Lung (tissue), 11 donors: ENCODE measurements at regions not wholly inside any gene's neighbourhood (a gene's known extent, or its start where the extent isn't known, plus 50 kb on each side); places are given as distances from the start of the nearest gene placed in this dataset.

Source experiments
- ATAC-seq: fragments of 200-7000 bp; cut with Tn5 transposase; one replicate; pipeline ENCODE4 v1.9.1; 2020; ENCODE audit warnings: moderate number of reproducible peaks; ENCODE audit not compliant: insufficient read depth, low FRiP score
- DNase-seq, 3 donors: peaks; one replicate each; pipeline ENCODE4 v3.0.0-alpha.2; 2013 to 2017
- H3K27ac ChIP-seq, 2 donors: one replicate each; pipeline ENCODE4 v1.5.1; 2013; ENCODE audit warnings: mild to moderate bottlenecking in 2 of 2, moderate library complexity in 2 of 2, control low read depth in 1 of 2, inconsistent platforms in 1 of 2, low read depth in 1 of 2, low read length in 1 of 2
- H3K27me3 ChIP-seq, 3 donors: one replicate each; pipeline ENCODE4 v1.5.1; 2013; ENCODE audit warnings: low read length in 2 of 3; ENCODE audit not compliant: control insufficient read depth in 3 of 3, insufficient read depth in 3 of 3
- H3K36me3 ChIP-seq, 4 donors: one replicate each; pipeline ENCODE4 v1.5.1; 2013; ENCODE audit warnings: low read length in 4 of 4, mild to moderate bottlenecking in 1 of 4, moderate library complexity in 1 of 4; ENCODE audit not compliant: control insufficient read depth in 4 of 4, insufficient read depth in 4 of 4
- H3K4me1 ChIP-seq, 5 donors: one replicate each; pipeline ENCODE4 v1.5.1; 2013; ENCODE audit warnings: low read length in 5 of 5, mild to moderate bottlenecking in 2 of 5, moderate library complexity in 1 of 5; ENCODE audit not compliant: control insufficient read depth in 5 of 5, insufficient read depth in 5 of 5
- H3K4me3 ChIP-seq: one replicate; pipeline ENCODE4 v1.5.1; 2013; ENCODE audit warnings: mild to moderate bottlenecking, control low read depth, moderate library complexity
- H3K9ac ChIP-seq, 2 donors: one replicate each; pipeline ENCODE4 v1.5.1; 2013; ENCODE audit warnings: low read length in 2 of 2, control low read depth in 1 of 2; ENCODE audit not compliant: insufficient read depth in 1 of 2
- H3K9me3 ChIP-seq, 4 donors: one replicate each; pipeline ENCODE4 v1.5.1; 2013; ENCODE audit warnings: low read length in 3 of 4, mild to moderate bottlenecking in 1 of 4, moderate library complexity in 1 of 4; ENCODE audit not compliant: control insufficient read depth in 4 of 4, insufficient read depth in 3 of 4
- WGBS, 2 donors: extraction: QIAGEN DNeasy Blood & Tissue Kit; methylation state at CpG; one replicate each; pipeline ENCODE4 v1.1.7; 2013; 5-methylcytosine and 5-hydroxymethylcytosine counted together
- TF ChIP-seq, protein P1 (sequence below): IDR thresholded peaks from 2 replicates; pipeline ENCODE4 v1.5.1; 2012; ENCODE audit warnings: mild to moderate bottlenecking; ENCODE audit errors: control extremely low read depth, extremely low read depth
- donor health status: control.
- donor health status: control.
- donor health status: Bipolar disorder and iron deficiency.
- donor health status: healthy.
- donor health status: DM: yes; HTN: yes; CAD: no.

- no peaks in the 10 kb centered on the region for H3K4me1 ChIP-seq
- H3K9ac ChIP-seq = no peak overlapping the region
- TF ChIP-seq, protein P1, sequence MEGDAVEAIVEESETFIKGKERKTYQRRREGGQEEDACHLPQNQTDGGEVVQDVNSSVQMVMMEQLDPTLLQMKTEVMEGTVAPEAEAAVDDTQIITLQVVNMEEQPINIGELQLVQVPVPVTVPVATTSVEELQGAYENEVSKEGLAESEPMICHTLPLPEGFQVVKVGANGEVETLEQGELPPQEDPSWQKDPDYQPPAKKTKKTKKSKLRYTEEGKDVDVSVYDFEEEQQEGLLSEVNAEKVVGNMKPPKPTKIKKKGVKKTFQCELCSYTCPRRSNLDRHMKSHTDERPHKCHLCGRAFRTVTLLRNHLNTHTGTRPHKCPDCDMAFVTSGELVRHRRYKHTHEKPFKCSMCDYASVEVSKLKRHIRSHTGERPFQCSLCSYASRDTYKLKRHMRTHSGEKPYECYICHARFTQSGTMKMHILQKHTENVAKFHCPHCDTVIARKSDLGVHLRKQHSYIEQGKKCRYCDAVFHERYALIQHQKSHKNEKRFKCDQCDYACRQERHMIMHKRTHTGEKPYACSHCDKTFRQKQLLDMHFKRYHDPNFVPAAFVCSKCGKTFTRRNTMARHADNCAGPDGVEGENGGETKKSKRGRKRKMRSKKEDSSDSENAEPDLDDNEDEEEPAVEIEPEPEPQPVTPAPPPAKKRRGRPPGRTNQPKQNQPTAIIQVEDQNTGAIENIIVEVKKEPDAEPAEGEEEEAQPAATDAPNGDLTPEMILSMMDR = no peak
- no peak overlapping the region for H3K4me3 ChIP-seq
- no peak overlapping the region for H3K27ac ChIP-seq
- peaks cover 0 to 4% (median 0%) of the 10 kb centered on the region in 4 donors for H3K9me3 ChIP-seq
- no peaks in the 10 kb centered on the region for H3K36me3 ChIP-seq
- 85 to 94% methylated on average over 2 of the region's 2 CpGs for WGBS, 2 donors
- no peak for DNase-seq
- ATAC-seq = no peak
- no peaks in the 10 kb centered on the region for H3K27me3 ChIP-seq
Measured at GRCh38 chr16:63169100-63169499, 1132.9 kb upstream of the CDH8 start.

DNA sequence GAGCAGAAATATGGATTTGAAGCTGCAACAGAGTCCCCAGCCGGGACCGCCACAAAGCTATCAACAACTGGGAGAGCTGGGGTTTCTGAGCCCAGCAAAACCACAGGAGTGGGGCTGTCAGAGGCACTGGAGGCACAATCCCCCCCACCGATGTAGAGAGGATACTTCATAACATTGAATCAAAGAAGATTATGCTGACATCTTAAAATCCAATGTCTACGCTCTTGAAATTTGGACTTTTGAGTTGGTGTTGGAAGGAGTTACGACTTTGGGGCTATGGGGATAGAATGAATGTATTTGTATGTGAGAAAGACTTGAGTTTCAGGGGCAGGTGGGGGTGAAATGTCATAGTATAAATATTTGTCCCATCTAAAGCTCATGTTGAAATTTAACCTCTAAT is 1121.6 kb upstream of the CDH8 start:
- WGBS, 2 donors = 91 to 95% methylated on average over 5 of the region's 5 CpGs
- DNase-seq (no peak), ATAC-seq (no peak)
- H3K4me1 ChIP-seq = no peaks in the 10 kb centered on the region
- no peak overlapping the region for H3K9ac ChIP-seq
- TF ChIP-seq, protein P1 = no peak
- H3K27me3 ChIP-seq = no peaks in the 10 kb centered on the region
- no peaks in the 10 kb centered on the region for H3K9me3 ChIP-seq
- H3K4me3 ChIP-seq = no peak overlapping the region
- no peak overlapping the region for H3K27ac ChIP-seq
- H3K36me3 ChIP-seq = no peaks in the 10 kb centered on the region

- H3K27ac ChIP-seq = no peak overlapping the region
- no peak overlapping the region for H3K9ac ChIP-seq
- DNase-seq = no peak
- H3K4me3 ChIP-seq = no peak overlapping the region
- peaks cover 0 to 1% (median 0%) of the 10 kb centered on the region in 4 donors for H3K9me3 ChIP-seq
- no peaks in the 10 kb centered on the region for H3K36me3 ChIP-seq
- WGBS, 2 donors = 81 to 86% methylated on average over 1 of the region's 1 CpG
- no peaks in the 10 kb centered on the region for H3K27me3 ChIP-seq
- ATAC-seq = no peak
- TF ChIP-seq, protein P1 = no peak
- H3K4me1 ChIP-seq = peaks cover 0 to 3% (median 0%) of the 10 kb centered on the region in 5 donors
Measured at GRCh38 chr16:63146251-63146650, 1110.0 kb upstream of the CDH8 start.

- H3K9me3 ChIP-seq = peaks cover 0 to 1% (median 0%) of the 10 kb centered on the region in 4 donors
- TF ChIP-seq, protein P1 = no peak
- no peak for DNase-seq
- H3K4me1 ChIP-seq = peaks cover 0 to 3% (median 0%) of the 10 kb centered on the region in 5 donors
- H3K27me3 ChIP-seq = no peaks in the 10 kb centered on the region
- ATAC-seq = no peak
- no peaks in the 10 kb centered on the region for H3K36me3 ChIP-seq
- no peak overlapping the region for H3K4me3 ChIP-seq
- H3K27ac ChIP-seq = no peak overlapping the region
- 93 to 94% methylated on average over 1 of the region's 1 CpG for WGBS, 2 donors
- H3K9ac ChIP-seq = no peak overlapping the region
Measured at GRCh38 chr16:63145411-63145810, 1109.2 kb upstream of the CDH8 start.
